GM13976 (cell line): ENCODE measurements at regions not wholly inside any gene's neighbourhood (a gene's known extent, or its start where the extent isn't known, plus 50 kb on each side); places are given as distances from the start of the nearest gene placed in this dataset.

Experiments
- DNase-seq: peaks from one replicate; pipeline ENCODE4 v3.0.0; 2012; ENCODE audit warnings: low spot score
- CTCF ChIP-seq: IDR thresholded peaks from 2 replicates; pipeline ENCODE4 v1.5.1; 2012; ENCODE audit warnings: borderline replicate concordance, mild to moderate bottlenecking; ENCODE audit not compliant: insufficient read depth; ENCODE audit errors: extremely low read depth, missing control alignments, control extremely low read depth
- in situ Hi-C: fragments of 300-500 bp; cut with MboI; formaldehyde crosslinking; loops from one replicate; pipeline ENCODE4 v1.12.0; 2022; ENCODE audit warnings: low sequenced_read_pairs, mixed read lengths, inconsistent platforms; ENCODE audit not compliant: unreplicated experiment

GRCh38 chr10:125373546-125373945 is 213.2 kb upstream of the CTBP2 start:
- in situ Hi-C loops, result no loop called here
- no peak for TF ChIP-seq CTCF
- no peak for DNase-seq

- no peak for TF ChIP-seq CTCF
- in situ Hi-C loops, result no loop called here
- DNase-seq, result no peak
These were observed 210.2 kb upstream of the CTBP2 start for GRCh38 chr10:125370578-125370977.

- in situ Hi-C loops, result no loop called here
These were observed 209.3 kb upstream of the CTBP2 start for GRCh38 chr10:125369382-125370326.

GRCh38 chr10:125368146-125368545 is 207.8 kb upstream of the CTBP2 start:
- in situ Hi-C loops, result no loop called here
- DNase-seq, result no peak
- no peak for TF ChIP-seq CTCF

More at GRCh38 chr10:125369382-125370326, 209.3 kb upstream of the CTBP2 start:
- DNase-seq, result no peak
- no peak for TF ChIP-seq CTCF

GRCh38 chr10:125363791-125364190 is 203.4 kb upstream of the CTBP2 start:
- TF ChIP-seq CTCF, result no peak
- in situ Hi-C loops, result no loop called here
- DNase-seq, result no peak

- in situ Hi-C loops, result no loop called here
- no peak for TF ChIP-seq CTCF
- DNase-seq, result no peak
These were observed 202.6 kb upstream of the CTBP2 start for GRCh38 chr10:125362950-125363349.
